22Rv1 (cell line): ENCODE measurements at regions not wholly inside any gene's neighbourhood (a gene's known extent, or its start where the extent isn't known, plus 50 kb on each side); places are given as distances from the start of the nearest gene placed in this dataset.

Experiments used
- ZFX ChIP-seq: fragments of 450-650 bp; IDR thresholded peaks from 2 replicates; pipeline ENCODE4 v1.6.1; 2017; ENCODE audit warnings: antibody characterized with exemption, borderline replicate concordance
- TF ChIP-seq, protein P1 (sequence below): fragments of 450-650 bp; IDR thresholded peaks from 2 replicates; pipeline ENCODE4 v1.5.1; 2017; ENCODE audit warnings: mild to moderate bottlenecking

- TF ChIP-seq, protein P1, sequence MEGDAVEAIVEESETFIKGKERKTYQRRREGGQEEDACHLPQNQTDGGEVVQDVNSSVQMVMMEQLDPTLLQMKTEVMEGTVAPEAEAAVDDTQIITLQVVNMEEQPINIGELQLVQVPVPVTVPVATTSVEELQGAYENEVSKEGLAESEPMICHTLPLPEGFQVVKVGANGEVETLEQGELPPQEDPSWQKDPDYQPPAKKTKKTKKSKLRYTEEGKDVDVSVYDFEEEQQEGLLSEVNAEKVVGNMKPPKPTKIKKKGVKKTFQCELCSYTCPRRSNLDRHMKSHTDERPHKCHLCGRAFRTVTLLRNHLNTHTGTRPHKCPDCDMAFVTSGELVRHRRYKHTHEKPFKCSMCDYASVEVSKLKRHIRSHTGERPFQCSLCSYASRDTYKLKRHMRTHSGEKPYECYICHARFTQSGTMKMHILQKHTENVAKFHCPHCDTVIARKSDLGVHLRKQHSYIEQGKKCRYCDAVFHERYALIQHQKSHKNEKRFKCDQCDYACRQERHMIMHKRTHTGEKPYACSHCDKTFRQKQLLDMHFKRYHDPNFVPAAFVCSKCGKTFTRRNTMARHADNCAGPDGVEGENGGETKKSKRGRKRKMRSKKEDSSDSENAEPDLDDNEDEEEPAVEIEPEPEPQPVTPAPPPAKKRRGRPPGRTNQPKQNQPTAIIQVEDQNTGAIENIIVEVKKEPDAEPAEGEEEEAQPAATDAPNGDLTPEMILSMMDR, result no peak
- no peak for TF ChIP-seq ZFX
Observed at GRCh38 chrX:11040405-11040804, 70.7 kb upstream of the HCCS start.
